ENCODE measurements at regions not wholly inside any gene's neighbourhood (a gene's known extent, or its start where the extent isn't known, plus 50 kb on each side); places are given as distances from the start of the nearest gene placed in this dataset.
"Not testable (repeated sequence)": the region's sequence is repeated elsewhere in the genome, so short reads cannot be mapped to it uniquely, and the experiment has no call there.

- Histone ChIP-seq H3K27ac (no peak overlapping the region), H3K27me3 (replicated peaks in 1 of 7) (no peaks in the 10 kb centered on the region), H3K4me3 (no peak overlapping the region), H3K36me3 (no peaks in the 10 kb centered on the region), H3K4me1 (no peaks in the 10 kb centered on the region), H3K9me3 (no peaks in the 10 kb centered on the region)
- 96 to 99% (median 98%) methylated on average over 6 of the region's 6 CpGs for WGBS, 5 donors
- no peak for DNase-seq
- intact Hi-C loops (cut with DNase I; ENCODE audit: low total_unique reads) = no loop called here
- no peak for TF ChIP-seq POLR2AphosphoS5 (IDR thresholded peaks at IDR 0.05)
- no peak for TF ChIP-seq POLR2A (IDR thresholded peaks at IDR 0.05)
- no peak for TF ChIP-seq CTCF (IDR thresholded peaks at IDR 0.05 in 8 of 11, conservative IDR thresholded peaks at IDR 0.05 in 3 of 11)
Observed at GRCh38 chr3:98712726-98713125, 50.4 kb upstream of the ST3GAL6 start.

GRCh38 chr3:98713332-98713731 lies 49.8 kb upstream of the ST3GAL6 start:
- H3K4me3 ChIP-seq; DNase-seq; intact Hi-C loops (cut with DNase I; ENCODE audit: low total_unique reads); H3K4me1 ChIP-seq; H3K36me3 ChIP-seq; H3K27ac ChIP-seq; H3K27me3 ChIP-seq (replicated peaks in 1 of 7); H3K9me3 ChIP-seq: not testable (repeated sequence)
- WGBS, 5 donors = 84 to 95% (median 92%) methylated on average over 5 of the region's 5 CpGs
